Left ventricle myocardium inferior (tissue), 1 donor: ENCODE measurements at regions not wholly inside any gene's neighbourhood (a gene's known extent, or its start where the extent isn't known, plus 50 kb on each side); places are given as distances from the start of the nearest gene placed in this dataset.

Experiments
- DNase-seq: peaks from one replicate; pipeline ENCODE4 v3.0.0-alpha.2; 2020
- H3K27ac ChIP-seq: fragments of 200-600 bp; replicated peaks from 2 replicates; pipeline ENCODE4 v1.8.0; 2021
- H3K27me3 ChIP-seq: fragments of 200-600 bp; 2 replicates; pipeline ENCODE4 v1.8.0; 2021; ENCODE audit warnings: low read depth
- H3K36me3 ChIP-seq: fragments of 200-600 bp; 2 replicates; pipeline ENCODE4 v1.8.0; 2021
- H3K4me1 ChIP-seq: fragments of 200-600 bp; 2 replicates; pipeline ENCODE4 v1.8.0; 2021
- H3K4me3 ChIP-seq: fragments of 200-600 bp; 2 replicates; pipeline ENCODE4 v1.8.0; 2021; ENCODE audit warnings: mild to moderate bottlenecking, moderate library complexity
- H3K9me3 ChIP-seq: fragments of 200-600 bp; replicated peaks from 2 replicates; pipeline ENCODE4 v1.8.0; 2021
- intact Hi-C: fragments of 100-400 bp; cut with micrococcal nuclease; formaldehyde crosslinking; loops from one replicate; pipeline ENCODE4 v1.11.0; 2022
- TF ChIP-seq, protein P1 (sequence below): fragments of 200-600 bp; IDR thresholded peaks from 2 replicates; pipeline ENCODE4 v1.8.0; 2021; ENCODE audit warnings: antibody characterized with exemption, mild to moderate bottlenecking, borderline replicate concordance
- donor health status: DM: no; HTN: yes; CAD: no; lungs with severe emphysema.

DNA sequence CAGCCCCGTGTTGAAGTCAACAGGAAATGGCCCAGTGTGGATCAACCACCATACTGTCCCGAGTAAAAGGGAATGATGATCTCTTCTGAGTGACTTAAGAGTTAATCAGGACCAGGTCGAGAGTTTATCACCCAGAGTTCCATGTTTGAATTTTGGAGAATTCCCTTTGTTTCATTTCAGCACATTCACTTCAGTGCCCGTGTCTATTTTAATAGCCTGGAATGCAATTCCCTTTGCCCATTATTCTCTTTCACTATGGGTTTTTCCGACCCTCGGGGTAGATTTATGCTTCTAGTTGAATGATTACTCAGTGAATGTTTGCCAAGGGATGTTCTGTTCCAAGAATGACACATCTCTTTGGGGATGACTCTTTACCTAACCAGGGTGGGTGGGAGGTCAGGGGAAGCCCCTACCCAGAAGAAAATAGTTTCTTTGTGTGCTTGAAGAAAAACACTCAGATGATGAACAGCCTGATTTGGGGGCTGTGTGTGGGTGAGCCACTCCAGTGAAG, 594.9 kb downstream of the INHBA start:
- Histone ChIP-seq H3K36me3 (no peaks in the 10 kb centered on the region), H3K4me3 (no peak overlapping the region), H3K27ac (no peak overlapping the region), H3K4me1 (no peaks in the 10 kb centered on the region), H3K27me3 (no peaks in the 10 kb centered on the region), H3K9me3 (peaks cover 8% of the 10 kb centered on the region)
- DNase-seq, result no peak
- intact Hi-C loops, result no loop called here
- TF ChIP-seq, protein P1, sequence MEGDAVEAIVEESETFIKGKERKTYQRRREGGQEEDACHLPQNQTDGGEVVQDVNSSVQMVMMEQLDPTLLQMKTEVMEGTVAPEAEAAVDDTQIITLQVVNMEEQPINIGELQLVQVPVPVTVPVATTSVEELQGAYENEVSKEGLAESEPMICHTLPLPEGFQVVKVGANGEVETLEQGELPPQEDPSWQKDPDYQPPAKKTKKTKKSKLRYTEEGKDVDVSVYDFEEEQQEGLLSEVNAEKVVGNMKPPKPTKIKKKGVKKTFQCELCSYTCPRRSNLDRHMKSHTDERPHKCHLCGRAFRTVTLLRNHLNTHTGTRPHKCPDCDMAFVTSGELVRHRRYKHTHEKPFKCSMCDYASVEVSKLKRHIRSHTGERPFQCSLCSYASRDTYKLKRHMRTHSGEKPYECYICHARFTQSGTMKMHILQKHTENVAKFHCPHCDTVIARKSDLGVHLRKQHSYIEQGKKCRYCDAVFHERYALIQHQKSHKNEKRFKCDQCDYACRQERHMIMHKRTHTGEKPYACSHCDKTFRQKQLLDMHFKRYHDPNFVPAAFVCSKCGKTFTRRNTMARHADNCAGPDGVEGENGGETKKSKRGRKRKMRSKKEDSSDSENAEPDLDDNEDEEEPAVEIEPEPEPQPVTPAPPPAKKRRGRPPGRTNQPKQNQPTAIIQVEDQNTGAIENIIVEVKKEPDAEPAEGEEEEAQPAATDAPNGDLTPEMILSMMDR, result no peak

DNA sequence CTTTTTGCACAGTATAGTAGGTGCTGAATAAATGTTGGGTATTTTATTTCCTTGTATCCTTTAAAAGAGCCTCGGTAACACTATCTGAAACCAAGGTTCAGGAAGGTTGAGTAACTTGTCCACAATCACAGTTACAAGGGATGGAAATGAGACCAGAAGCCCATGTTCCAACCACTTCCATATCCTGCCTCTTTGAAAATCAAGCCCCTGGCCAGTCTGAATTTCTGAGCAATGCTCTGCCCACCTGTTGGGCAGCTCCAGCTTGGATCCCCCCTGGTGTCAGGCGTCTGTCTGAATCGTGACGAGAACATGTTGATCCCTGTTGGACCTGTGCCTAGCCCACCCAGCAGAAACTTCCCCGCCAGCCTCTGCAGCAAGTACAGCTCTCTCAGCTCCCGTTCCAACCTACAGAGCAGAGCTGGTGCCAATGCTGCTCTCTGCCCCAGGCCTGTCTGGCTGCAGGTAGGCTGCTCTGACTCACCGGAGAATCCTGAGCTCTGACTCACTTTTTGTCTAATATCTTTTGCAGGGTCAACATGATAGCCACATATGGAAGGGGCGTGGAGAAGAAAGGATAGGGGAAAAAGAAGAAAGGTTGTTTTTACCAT, 595.5 kb downstream of the INHBA start:
- intact Hi-C loops, result no loop called here
- H3K9me3 ChIP-seq, result peaks cover 8% of the 10 kb centered on the region
- no peak overlapping the region for H3K27ac ChIP-seq
- H3K36me3 ChIP-seq, result no peaks in the 10 kb centered on the region
- no peak for DNase-seq
- H3K4me1 ChIP-seq, result no peaks in the 10 kb centered on the region
- TF ChIP-seq, protein P1, result no peak
- no peaks in the 10 kb centered on the region for H3K27me3 ChIP-seq
- H3K4me3 ChIP-seq, result no peak overlapping the region

DNA sequence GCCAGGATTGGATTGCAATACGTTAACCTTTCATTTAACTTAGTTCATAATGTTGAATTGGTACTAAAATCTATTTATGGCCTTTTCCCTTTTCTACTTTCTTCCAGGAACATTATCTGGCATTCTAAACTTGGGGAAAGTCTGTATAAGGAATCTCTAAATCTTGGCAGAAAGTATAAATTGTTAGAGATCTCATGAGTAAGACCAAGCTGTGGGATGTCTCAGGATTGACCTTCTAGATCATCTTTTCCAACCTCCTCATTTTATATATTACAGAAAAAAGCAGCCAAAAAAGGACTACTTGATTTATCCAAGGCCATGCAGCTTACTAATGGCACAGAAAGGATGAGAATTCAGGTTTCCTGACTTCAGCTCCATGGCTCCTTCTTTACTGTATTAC, 598.3 kb downstream of the INHBA start:
- TF ChIP-seq, protein P1, result no peak
- Histone ChIP-seq H3K4me3 (no peak overlapping the region), H3K27ac (no peak overlapping the region), H3K9me3 (peaks cover 8% of the 10 kb centered on the region), H3K27me3 (no peaks in the 10 kb centered on the region), H3K36me3 (no peaks in the 10 kb centered on the region), H3K4me1 (no peaks in the 10 kb centered on the region)
- intact Hi-C loops, result no loop called here
- DNase-seq, result no peak

DNA sequence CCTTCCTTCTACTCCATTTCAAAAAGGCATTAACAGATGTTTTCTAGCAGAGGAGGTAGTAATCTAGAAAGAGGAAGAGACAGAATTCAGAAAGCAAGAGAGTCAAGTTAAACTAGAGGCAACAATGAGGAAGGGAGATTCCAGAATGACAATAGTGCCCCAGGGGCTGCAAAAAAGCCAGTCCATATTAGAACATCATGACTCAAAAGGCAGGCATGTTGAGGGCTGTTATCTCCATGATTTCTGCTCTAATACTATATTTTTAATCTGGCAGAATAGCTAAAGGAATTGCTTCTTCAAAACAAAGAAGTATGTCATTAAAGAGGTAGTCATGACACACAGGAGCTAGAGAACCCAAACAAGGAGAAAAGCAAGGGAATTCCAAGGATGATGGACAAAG, 599.6 kb downstream of the INHBA start:
- Histone ChIP-seq H3K4me1 (no peaks in the 10 kb centered on the region), H3K4me3 (no peak overlapping the region), H3K9me3 (peaks cover 8% of the 10 kb centered on the region), H3K27me3 (no peaks in the 10 kb centered on the region), H3K36me3 (no peaks in the 10 kb centered on the region), H3K27ac (no peak overlapping the region)
- TF ChIP-seq, protein P1, result no peak
- intact Hi-C loops, result no loop called here
- no peak for DNase-seq

DNA sequence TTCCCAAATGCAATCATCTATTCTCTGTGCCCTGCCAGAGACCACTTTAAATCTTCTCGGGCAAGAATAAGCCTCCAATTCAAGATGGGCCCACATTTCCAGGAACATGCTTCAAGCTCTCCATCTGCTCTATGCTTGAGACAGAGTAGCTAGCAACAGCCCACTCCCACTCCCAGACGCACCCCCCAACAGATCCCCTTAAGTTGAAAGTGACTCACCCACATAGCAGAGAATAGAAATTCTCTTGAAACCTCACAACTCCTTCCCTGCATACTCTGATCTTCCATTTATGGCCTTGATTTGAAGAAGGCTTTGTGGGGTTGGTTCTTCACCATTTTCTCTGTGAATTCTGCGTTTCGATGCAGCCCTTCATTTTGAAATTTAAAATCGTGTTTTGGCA, 604.0 kb downstream of the INHBA start:
- Histone ChIP-seq H3K9me3 (peaks cover 5% of the 10 kb centered on the region), H3K36me3 (no peaks in the 10 kb centered on the region), H3K27ac (no peak overlapping the region), H3K27me3 (no peaks in the 10 kb centered on the region), H3K4me1 (no peaks in the 10 kb centered on the region), H3K4me3 (no peak overlapping the region)
- TF ChIP-seq, protein P1, result no peak
- intact Hi-C loops, result no loop called here
- DNase-seq, result no peak
